Stimulated activated CD4-positive, alpha-beta T cell treated with anti-CD3 and anti-CD28 coated beads, TNF-alpha, amount 100 ng/mL, for 4 hours (primary cell): ENCODE measurements at regions not wholly inside any gene's neighbourhood (a gene's known extent, or its start where the extent isn't known, plus 50 kb on each side); places are given as distances from the start of the nearest gene placed in this dataset.

Experiments used
- DNase-seq, 3 experiments: peaks; one replicate each; pipeline ENCODE4 v3.0.0-alpha.2; 2020; ENCODE audit warnings: low read depth in 3 of 3

GRCh38 chr5:74261866-74262265 lies 378.7 kb downstream of the ENC1 start:
- DNase-seq = no peak

- DNase-seq = no peak
Observed at GRCh38 chr5:74261421-74261820, 379.1 kb downstream of the ENC1 start.

GRCh38 chr5:74259572-74259971 lies 381.0 kb downstream of the ENC1 start:
- no peak for DNase-seq

- no peak for DNase-seq
Observed at GRCh38 chr5:74258314-74258665, 382.2 kb downstream of the ENC1 start.

GRCh38 chr5:74257645-74258313 lies 382.7 kb downstream of the ENC1 start:
- DNase-seq = no peak

- DNase-seq = no peak
Observed at GRCh38 chr5:74257060-74257527, 383.4 kb downstream of the ENC1 start.

- no peak for DNase-seq
Observed at GRCh38 chr5:74255692-74256392, 384.7 kb downstream of the ENC1 start.

- no peak for DNase-seq
Observed at GRCh38 chr5:74254257-74254656, 386.3 kb downstream of the ENC1 start.

GRCh38 chr5:74252044-74252443 lies 388.5 kb downstream of the ENC1 start:
- no peak for DNase-seq

GRCh38 chr5:74251141-74252035 lies 389.1 kb downstream of the ENC1 start:
- DNase-seq = no peak

- DNase-seq = no peak
Observed at GRCh38 chr5:74250304-74251102, 390.0 kb downstream of the ENC1 start.

- no peak for DNase-seq
Observed at GRCh38 chr5:74248576-74248975, 392.0 kb downstream of the ENC1 start.

- DNase-seq = no peak
Observed at GRCh38 chr5:74244406-74244805, 396.1 kb downstream of the ENC1 start.

- no peak for DNase-seq
Observed at GRCh38 chr5:74243634-74244033, 396.9 kb downstream of the ENC1 start.

GRCh38 chr5:74242516-74242915 lies 398.0 kb downstream of the ENC1 start:
- DNase-seq = no peak

GRCh38 chr5:74241751-74242140 lies 398.8 kb downstream of the ENC1 start:
- DNase-seq = no peak

- no peak for DNase-seq
Observed at GRCh38 chr5:74240783-74241750, 399.5 kb downstream of the ENC1 start.

GRCh38 chr5:74239261-74239660 lies 401.3 kb downstream of the ENC1 start:
- DNase-seq = no peak

GRCh38 chr5:74237571-74238145 lies 402.9 kb downstream of the ENC1 start:
- no peak for DNase-seq

- DNase-seq = no peak
Observed at GRCh38 chr5:74235552-74235951, 405.0 kb downstream of the ENC1 start.
